GM12873 (cell line): ENCODE measurements at regions not wholly inside any gene's neighbourhood (a gene's known extent, or its start where the extent isn't known, plus 50 kb on each side); places are given as distances from the start of the nearest gene placed in this dataset.
A peak's percentile ranks its signal among the peaks of the same experiment; 100 is the strongest.

Experiments used
- CTCF ChIP-seq: IDR thresholded peaks from 2 replicates; pipeline ENCODE4 v1.5.1; 2012; ENCODE audit warnings: low read depth, mild to moderate bottlenecking, moderate library complexity, low read length, control low read depth; ENCODE audit not compliant: insufficient read depth; ENCODE audit errors: missing control alignments

DNA sequence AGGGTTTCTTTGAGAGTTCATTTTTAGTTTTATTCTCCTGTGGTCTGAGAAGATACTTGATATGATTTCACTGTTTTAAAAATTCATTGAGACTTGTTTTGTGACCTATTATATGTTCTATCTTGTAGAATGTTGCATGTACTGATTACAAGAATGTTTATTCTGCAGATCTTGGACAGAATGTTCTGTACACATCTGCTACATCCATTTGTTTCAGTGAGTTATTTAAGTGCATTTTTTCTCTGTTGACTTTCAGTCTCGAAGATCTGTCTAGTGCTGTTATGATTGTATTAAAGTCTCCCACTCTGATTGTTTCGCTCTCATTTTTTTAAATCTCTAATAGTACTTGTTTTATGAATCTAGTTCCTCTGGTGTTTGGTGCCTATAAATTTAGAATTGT, 1319.8 kb downstream of the TMEM121 start:
- TF ChIP-seq CTCF = no peak

- TF ChIP-seq CTCF = peak; percentile 64
These were observed 1322.1 kb downstream of the TMEM121 start for GRCh38 chr14:106848330-106849121.

DNA sequence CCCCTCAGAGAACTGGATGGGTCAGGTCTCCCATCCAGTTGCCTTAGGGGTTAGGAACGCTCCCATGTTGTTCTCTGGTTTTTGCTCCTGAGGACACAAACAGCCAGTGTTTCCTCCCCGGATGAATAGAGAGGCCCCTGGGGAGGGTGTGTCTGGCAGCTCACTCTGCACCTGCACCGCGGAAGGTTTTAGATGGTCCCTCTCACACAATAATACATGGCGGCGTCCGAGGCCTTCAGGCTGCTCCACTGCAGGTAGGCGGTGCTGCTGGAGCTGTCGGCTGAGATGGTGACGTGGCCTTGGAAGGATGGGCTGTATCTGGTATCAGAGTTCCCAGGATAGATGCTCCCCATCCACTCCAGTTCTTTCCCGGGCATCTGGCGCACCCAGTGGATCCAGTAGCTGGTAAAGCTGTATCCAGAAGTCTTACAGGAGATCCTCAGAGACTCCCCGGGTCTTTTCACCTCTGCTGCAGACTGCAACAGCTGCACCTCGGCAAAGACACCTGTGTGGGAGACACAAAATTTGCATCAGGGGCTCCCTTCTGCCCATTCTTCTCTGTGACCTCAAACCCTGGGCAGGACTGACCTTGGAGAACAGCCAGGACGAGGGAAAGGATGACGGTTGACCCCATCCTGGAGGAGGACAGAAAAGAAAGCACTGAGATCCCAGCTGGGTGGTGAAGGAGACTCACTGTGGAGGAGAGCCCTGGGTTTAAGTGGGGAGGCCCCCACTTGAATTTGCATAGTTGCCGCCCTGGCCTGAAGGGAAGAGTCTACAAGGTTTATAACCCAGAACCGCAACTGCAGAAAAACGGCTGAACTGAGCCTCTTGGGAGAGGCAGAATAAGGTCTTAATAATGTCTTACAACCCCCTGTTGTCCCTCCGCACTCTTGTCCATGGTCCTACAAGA, 1324.8 kb downstream of the TMEM121 start:
- no peak for TF ChIP-seq CTCF

DNA sequence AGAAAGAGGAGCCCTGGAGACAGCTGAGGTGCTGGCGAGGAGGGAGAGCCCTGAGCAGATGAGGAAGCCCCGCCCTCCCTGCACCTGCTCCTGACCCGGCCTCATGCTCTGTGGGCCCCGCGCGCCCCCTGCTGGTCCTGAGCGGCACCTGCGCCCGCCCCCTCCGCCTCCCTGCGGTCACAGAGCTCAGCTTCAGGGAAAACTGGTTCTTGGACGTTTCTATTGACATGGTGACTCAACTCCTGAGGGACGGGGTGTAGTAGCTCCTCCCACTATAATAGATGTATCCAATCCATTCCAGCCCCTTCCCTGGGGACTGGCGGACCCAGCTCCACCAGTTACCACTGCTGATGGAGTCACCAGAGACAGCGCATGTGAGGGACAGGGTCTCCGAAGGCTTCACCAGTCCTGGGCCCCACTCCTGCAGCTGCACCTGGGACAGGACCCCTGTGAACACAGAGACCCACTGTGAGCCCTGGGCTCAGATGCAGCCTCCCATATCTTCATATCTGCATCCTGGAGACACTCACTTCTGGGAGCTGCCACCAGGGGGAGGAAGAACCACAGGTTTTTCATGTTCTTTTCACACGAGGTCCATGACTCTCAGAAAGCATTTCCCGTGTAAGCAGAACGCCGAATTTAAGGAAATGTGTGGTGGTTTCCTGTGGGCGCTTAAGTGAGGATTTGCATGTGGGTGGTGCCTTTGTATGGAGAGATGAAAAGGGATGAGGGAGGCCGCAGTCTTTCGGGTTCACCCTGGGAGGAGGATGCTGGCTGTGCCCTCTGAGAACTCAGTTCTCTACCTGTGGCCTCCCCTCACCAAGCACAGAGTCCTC, 1346.4 kb downstream of the TMEM121 start:
- peak; percentile 81 for TF ChIP-seq CTCF

- no peak for TF ChIP-seq CTCF
These were observed 1348.0 kb downstream of the TMEM121 start for GRCh38 chr14:106874350-106874749.

GRCh38 chr14:106875503-106875902, 1349.1 kb downstream of the TMEM121 start:
- peak; percentile 76 for TF ChIP-seq CTCF

- no peak for TF ChIP-seq CTCF
These were observed 1350.3 kb downstream of the TMEM121 start for GRCh38 chr14:106876711-106877110.
